ENCODE measurements at regions not wholly inside any gene's neighbourhood (a gene's known extent, or its start where the extent isn't known, plus 50 kb on each side); places are given as distances from the start of the nearest gene placed in this dataset.

DNA sequence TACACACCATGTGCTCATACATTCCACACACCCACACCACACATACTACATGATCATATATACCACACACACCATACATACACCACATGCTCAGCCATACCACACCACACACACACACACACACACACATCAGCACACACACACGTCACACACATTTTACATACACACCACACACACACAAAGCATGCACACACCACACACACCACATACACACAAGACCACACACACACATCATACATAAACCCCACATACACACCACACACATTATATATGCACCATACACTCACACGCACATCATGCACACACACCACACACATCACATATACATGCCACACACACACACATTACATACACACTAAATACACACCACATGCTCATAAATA is 124.5 kb upstream of the ERG start:
- TF ChIP-seq, protein P1, sequence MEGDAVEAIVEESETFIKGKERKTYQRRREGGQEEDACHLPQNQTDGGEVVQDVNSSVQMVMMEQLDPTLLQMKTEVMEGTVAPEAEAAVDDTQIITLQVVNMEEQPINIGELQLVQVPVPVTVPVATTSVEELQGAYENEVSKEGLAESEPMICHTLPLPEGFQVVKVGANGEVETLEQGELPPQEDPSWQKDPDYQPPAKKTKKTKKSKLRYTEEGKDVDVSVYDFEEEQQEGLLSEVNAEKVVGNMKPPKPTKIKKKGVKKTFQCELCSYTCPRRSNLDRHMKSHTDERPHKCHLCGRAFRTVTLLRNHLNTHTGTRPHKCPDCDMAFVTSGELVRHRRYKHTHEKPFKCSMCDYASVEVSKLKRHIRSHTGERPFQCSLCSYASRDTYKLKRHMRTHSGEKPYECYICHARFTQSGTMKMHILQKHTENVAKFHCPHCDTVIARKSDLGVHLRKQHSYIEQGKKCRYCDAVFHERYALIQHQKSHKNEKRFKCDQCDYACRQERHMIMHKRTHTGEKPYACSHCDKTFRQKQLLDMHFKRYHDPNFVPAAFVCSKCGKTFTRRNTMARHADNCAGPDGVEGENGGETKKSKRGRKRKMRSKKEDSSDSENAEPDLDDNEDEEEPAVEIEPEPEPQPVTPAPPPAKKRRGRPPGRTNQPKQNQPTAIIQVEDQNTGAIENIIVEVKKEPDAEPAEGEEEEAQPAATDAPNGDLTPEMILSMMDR (IDR thresholded peaks at IDR 0.05) = no peak
- H3K36me3 Mint-ChIP-seq (ENCODE audit: low read depth) = no peaks in the 10 kb centered on the region
- no peaks in the 10 kb centered on the region for H3K9me3 Mint-ChIP-seq

GRCh38 chr21:38623552-38623951 is 125.3 kb upstream of the ERG start:
- H3K27me3 Mint-ChIP-seq (ENCODE audit: insufficient read depth) = peaks cover 14% of the 10 kb centered on the region
- no peaks in the 10 kb centered on the region for H3K4me1 Mint-ChIP-seq (ENCODE audit: low read depth)
- H3K36me3 Mint-ChIP-seq (ENCODE audit: low read depth) = no peaks in the 10 kb centered on the region
- DNase-seq = no peak
- TF ChIP-seq, protein P1 (IDR thresholded peaks at IDR 0.05) = no peak
- no peak overlapping the region for H3K27ac Mint-ChIP-seq
- no peak overlapping the region for H3K4me3 Mint-ChIP-seq
- H3K9me3 Mint-ChIP-seq = no peaks in the 10 kb centered on the region

More for the DNA sequence above, 124.5 kb upstream of the ERG start:
- H3K4me3 Mint-ChIP-seq = no peak overlapping the region
- no peak overlapping the region for H3K27ac Mint-ChIP-seq
- no peaks in the 10 kb centered on the region for H3K4me1 Mint-ChIP-seq (ENCODE audit: low read depth)
- peaks cover 8% of the 10 kb centered on the region for H3K27me3 Mint-ChIP-seq (ENCODE audit: insufficient read depth)
- DNase-seq = no peak

DNA sequence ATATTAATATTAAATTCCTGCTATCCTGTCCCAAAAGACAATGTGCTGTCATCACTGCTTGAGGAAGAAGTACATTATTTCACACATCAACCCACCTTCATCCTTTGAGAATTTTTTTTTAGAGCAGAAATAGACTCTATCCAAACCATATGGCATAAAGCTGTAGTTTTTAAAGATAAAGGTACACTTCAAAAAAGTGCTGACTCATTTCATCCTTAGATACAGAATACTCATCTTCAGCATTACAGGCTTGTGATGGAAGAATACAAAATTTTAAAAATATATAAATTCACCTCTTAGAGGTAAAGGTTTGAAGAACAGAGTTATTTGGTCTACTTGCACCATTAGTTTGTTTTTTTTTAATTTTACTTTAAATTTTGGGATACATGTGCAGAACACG is 126.7 kb upstream of the ERG start:
- TF ChIP-seq, protein P1 (IDR thresholded peaks at IDR 0.05) = no peak
- Mint-ChIP-seq H3K4me1 (ENCODE audit: low read depth) (no peaks in the 10 kb centered on the region), H3K9me3 (no peaks in the 10 kb centered on the region), H3K4me3 (no peak overlapping the region), H3K36me3 (ENCODE audit: low read depth) (no peaks in the 10 kb centered on the region), H3K27ac (no peak overlapping the region), H3K27me3 (ENCODE audit: insufficient read depth) (peaks cover 18% of the 10 kb centered on the region)
- no peak for DNase-seq

DNA sequence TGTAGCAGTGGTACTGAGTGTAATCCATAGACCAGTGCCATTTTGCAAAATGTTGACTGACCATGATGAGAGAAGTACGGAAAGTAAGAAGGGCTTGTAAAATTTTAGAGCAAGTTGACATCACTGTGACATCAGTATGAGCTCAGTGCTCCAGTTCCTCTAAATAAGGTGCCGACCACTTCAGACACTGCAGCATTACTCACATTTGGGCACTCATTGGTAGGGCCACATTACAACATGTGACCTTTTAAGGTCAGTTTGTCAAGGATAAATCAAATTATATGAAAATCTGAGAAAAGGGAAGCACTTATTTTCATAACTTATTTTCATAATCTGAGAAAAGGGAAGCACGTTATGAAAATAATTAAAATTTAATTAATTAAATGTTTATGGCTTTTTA is 128.0 kb upstream of the ERG start:
- H3K27me3 Mint-ChIP-seq (ENCODE audit: insufficient read depth) = peaks cover 19% of the 10 kb centered on the region
- H3K4me3 Mint-ChIP-seq = no peak overlapping the region
- TF ChIP-seq, protein P1 (IDR thresholded peaks at IDR 0.05) = no peak
- no peak overlapping the region for H3K27ac Mint-ChIP-seq
- H3K36me3 Mint-ChIP-seq (ENCODE audit: low read depth) = no peaks in the 10 kb centered on the region
- H3K9me3 Mint-ChIP-seq = no peaks in the 10 kb centered on the region; the same call in 1 of the 2 replicates
- H3K4me1 Mint-ChIP-seq (ENCODE audit: low read depth) = peaks cover 5% of the 10 kb centered on the region; the same call in 1 of the 2 replicates
- no peak for DNase-seq

DNA sequence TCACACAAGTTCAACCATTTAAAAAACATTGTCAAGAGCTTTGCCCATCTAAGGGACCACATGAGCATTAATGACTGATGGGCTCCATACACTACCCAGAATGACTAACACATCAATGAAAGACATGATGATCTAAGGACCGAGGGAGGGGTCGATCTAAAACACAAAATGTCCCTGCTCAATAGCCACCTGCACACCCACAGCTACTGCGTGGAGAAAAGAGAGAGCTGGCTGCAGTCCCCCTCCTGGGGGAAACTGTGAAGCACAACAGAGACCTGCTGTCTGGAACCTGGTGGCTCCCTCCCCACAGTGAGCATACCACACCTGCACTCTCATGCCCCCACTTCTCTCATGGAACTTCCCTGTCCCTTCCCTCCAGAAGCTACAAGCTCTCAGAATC is 130.1 kb upstream of the ERG start:
- H3K27me3 Mint-ChIP-seq (ENCODE audit: insufficient read depth) = peaks cover 34% of the 10 kb centered on the region
- no peak overlapping the region for H3K27ac Mint-ChIP-seq
- TF ChIP-seq, protein P1 (IDR thresholded peaks at IDR 0.05) = no peak
- DNase-seq = no peak
- H3K36me3 Mint-ChIP-seq (ENCODE audit: low read depth) = no peaks in the 10 kb centered on the region
- no peaks in the 10 kb centered on the region; the same call in 1 of the 2 replicates for H3K9me3 Mint-ChIP-seq
- peaks cover 10% of the 10 kb centered on the region; the same call in 1 of the 2 replicates for H3K4me1 Mint-ChIP-seq (ENCODE audit: low read depth)
- H3K4me3 Mint-ChIP-seq = no peak overlapping the region

DNA sequence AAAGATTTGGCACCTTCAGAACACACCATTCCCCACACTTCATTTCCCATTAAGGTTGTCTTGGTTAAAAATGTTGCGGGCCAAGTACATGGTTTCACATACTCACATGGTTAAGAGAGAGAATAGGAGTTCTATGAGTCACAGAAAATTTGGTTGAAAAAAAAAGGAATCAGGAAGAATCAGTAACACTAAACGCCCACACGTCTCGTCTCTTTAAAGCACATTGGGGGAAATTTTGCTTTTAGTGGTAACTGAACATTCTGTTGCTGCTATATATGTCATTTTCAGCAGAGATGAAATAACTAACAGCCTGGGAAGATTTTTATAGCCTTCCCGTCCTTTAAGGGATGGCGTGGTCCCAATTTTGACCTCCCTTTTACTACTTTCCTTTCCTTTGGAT is 132.9 kb upstream of the ERG start:
- Mint-ChIP-seq H3K4me1 (ENCODE audit: low read depth) (peaks cover 10% of the 10 kb centered on the region; the same call in 1 of the 2 replicates), H3K27ac (peak overlapping the region; percentile 52; the same call in 1 of the 2 replicates), H3K27me3 (ENCODE audit: insufficient read depth) (peaks cover 38% of the 10 kb centered on the region), H3K36me3 (ENCODE audit: low read depth) (0 out of 2 replicates have a peak, but pooled peaks cover 4% of the 10 kb centered on the region), H3K4me3 (no peak overlapping the region), H3K9me3 (peaks cover 11% of the 10 kb centered on the region)
- TF ChIP-seq, protein P1 (IDR thresholded peaks at IDR 0.05) = no peak
- DNase-seq = no peak

Data from HFFc6 (cell line).